GM23248 (cell line): ENCODE measurements at regions not wholly inside any gene's neighbourhood (a gene's known extent, or its start where the extent isn't known, plus 50 kb on each side); places are given as distances from the start of the nearest gene placed in this dataset.

ENCODE experiments used
- EZH2 ChIP-seq: fragments of 200-600 bp; sonication (generic); IDR thresholded peaks from 2 replicates; pipeline ENCODE4 v1.6.1; 2018; ENCODE audit warnings: antibody characterized with exemption, mild to moderate bottlenecking; ENCODE audit not compliant: insufficient read depth, poor library complexity, severe bottlenecking
- EZH2phosphoT487 ChIP-seq: fragments of 200-600 bp; sonication (generic); IDR thresholded peaks from 2 replicates; pipeline ENCODE4 v1.6.1; 2018; ENCODE audit warnings: antibody characterized with exemption, moderate library complexity, mild to moderate bottlenecking, low read depth; ENCODE audit not compliant: insufficient read depth

DNA sequence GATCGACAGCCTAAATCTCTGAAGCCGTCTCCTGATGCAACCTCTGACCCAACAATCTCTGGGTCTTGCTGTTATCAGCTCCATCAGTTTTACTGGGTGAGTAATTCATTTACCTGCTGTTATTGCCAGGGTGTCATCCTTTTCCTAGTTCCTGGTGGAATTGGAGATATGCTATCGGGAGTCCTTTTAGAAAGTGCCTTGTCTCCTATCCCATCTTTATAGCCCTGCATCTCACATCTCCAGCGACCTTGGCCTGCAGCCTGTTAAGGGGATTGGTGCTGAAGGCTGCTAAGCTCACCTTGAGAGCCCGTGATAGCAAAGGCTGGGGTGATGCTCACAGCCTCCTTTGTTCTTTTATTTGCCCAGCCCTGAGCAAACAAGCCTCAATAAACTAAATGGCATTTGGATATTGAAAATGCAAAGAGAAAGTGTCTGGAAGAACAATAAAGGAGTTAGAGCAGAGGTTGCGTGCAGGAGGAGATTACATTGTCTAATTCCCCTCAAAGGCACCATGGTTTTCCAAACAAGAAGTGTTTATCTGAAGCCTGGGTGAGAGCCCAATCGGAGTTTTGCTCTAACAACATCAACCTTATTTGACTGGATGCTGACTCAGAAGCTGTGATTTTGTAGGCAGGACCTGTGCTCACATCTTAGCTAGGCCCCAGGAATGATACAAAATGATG is 101.8 kb downstream of the RPLP1 start:
- TF ChIP-seq EZH2phosphoT487 (no peak), EZH2 (no peak)
